SIG-M5 treated with dmso at 0.1 percent for 504 hours (cell line): ENCODE measurements at regions not wholly inside any gene's neighbourhood (a gene's known extent, or its start where the extent isn't known, plus 50 kb on each side); places are given as distances from the start of the nearest gene placed in this dataset.

ENCODE experiments used
- DNase-seq: peaks from one replicate; lab custom pipeline; 2025; ENCODE audit not compliant: unreplicated experiment; lab: John Stamatoyannopoulos, UW

- no peak for DNase-seq
Observed at GRCh38 chr2:58865436-58865835, 624.3 kb upstream of the FANCL start.

GRCh38 chr2:58862244-58862643 is 621.1 kb upstream of the FANCL start:
- DNase-seq, result no peak

GRCh38 chr2:58860586-58860985 is 619.5 kb upstream of the FANCL start:
- DNase-seq, result no peak

- no peak for DNase-seq
Observed at GRCh38 chr2:58856100-58856499, 615.0 kb upstream of the FANCL start.

GRCh38 chr2:58853420-58853819 is 612.3 kb upstream of the FANCL start:
- no peak for DNase-seq

- DNase-seq, result no peak
Observed at GRCh38 chr2:58852905-58853304, 611.8 kb upstream of the FANCL start.

GRCh38 chr2:58852243-58852642 is 611.1 kb upstream of the FANCL start:
- no peak for DNase-seq

GRCh38 chr2:58851598-58851997 is 610.5 kb upstream of the FANCL start:
- DNase-seq, result no peak

- DNase-seq, result no peak
Observed at GRCh38 chr2:58845011-58845410, 603.9 kb upstream of the FANCL start.

- DNase-seq, result no peak
Observed at GRCh38 chr2:58842501-58843155, 601.5 kb upstream of the FANCL start.

- DNase-seq, result peak; percentile 35
Observed at GRCh38 chr2:58834404-58834803, 593.3 kb upstream of the FANCL start.

- DNase-seq, result no peak
Observed at GRCh38 chr2:58826795-58827194, 585.7 kb upstream of the FANCL start.

- no peak for DNase-seq
Observed at GRCh38 chr2:58812771-58813344, 571.7 kb upstream of the FANCL start.

- no peak for DNase-seq
Observed at GRCh38 chr2:58805126-58805525, 564.0 kb upstream of the FANCL start.

GRCh38 chr2:58803192-58803591 is 562.1 kb upstream of the FANCL start:
- no peak for DNase-seq

- DNase-seq, result no peak
Observed at GRCh38 chr2:58800881-58801280, 559.8 kb upstream of the FANCL start.

- DNase-seq, result no peak
Observed at GRCh38 chr2:58798676-58799208, 557.6 kb upstream of the FANCL start.

GRCh38 chr2:58796239-58796910 is 555.2 kb upstream of the FANCL start:
- DNase-seq, result no peak

GRCh38 chr2:58794916-58795315 is 553.8 kb upstream of the FANCL start:
- DNase-seq, result no peak

- no peak for DNase-seq
Observed at GRCh38 chr2:58794103-58794502, 553.0 kb upstream of the FANCL start.

- DNase-seq, result no peak
Observed at GRCh38 chr2:58788402-58788801, 547.3 kb upstream of the FANCL start.

- no peak for DNase-seq
Observed at GRCh38 chr2:58770846-58771245, 529.7 kb upstream of the FANCL start.
